Activated CD4-positive, alpha-beta T cell treated with anti-CD3 and anti-CD28 coated beads, Interleukin-2, amount 50 U/mL, for 24 hours (primary cell): ENCODE measurements at regions not wholly inside any gene's neighbourhood (a gene's known extent, or its start where the extent isn't known, plus 50 kb on each side); places are given as distances from the start of the nearest gene placed in this dataset.
A peak's percentile ranks its signal among the peaks of the same experiment; 100 is the strongest.
"Not testable (repeated sequence)": the region's sequence is repeated elsewhere in the genome, so short reads cannot be mapped to it uniquely, and the experiment has no call there.

ENCODE experiments used
- DNase-seq, 2 donors: peaks; one replicate each; pipeline ENCODE4 v3.0.0-alpha.2; 2020; ENCODE audit warnings: low read depth in 1 of 2, low spot score in 1 of 2

- no peak for DNase-seq
These were observed 66.3 kb upstream of the EDEM3 start for GRCh38 chr1:184820956-184821355.

- no peak for DNase-seq
These were observed 65.6 kb upstream of the EDEM3 start for GRCh38 chr1:184820218-184820750.

GRCh38 chr1:184818646-184819045 is 64.0 kb upstream of the EDEM3 start:
- DNase-seq = no peak

GRCh38 chr1:184817003-184817402 is 62.3 kb upstream of the EDEM3 start:
- DNase-seq = not testable (repeated sequence)

GRCh38 chr1:184813528-184814089 is 59.0 kb upstream of the EDEM3 start:
- no peak for DNase-seq

- DNase-seq = no peak
These were observed 56.9 kb upstream of the EDEM3 start for GRCh38 chr1:184811439-184812111.

GRCh38 chr1:184810735-184811343 is 56.2 kb upstream of the EDEM3 start:
- no peak for DNase-seq

- DNase-seq = no peak
These were observed 51.7 kb upstream of the EDEM3 start for GRCh38 chr1:184806296-184806721.

- DNase-seq = peak; percentile 70 to 74
These were observed 51.1 kb upstream of the EDEM3 start for GRCh38 chr1:184805667-184806295.
